Nephron (organoid): ENCODE measurements at regions not wholly inside any gene's neighbourhood (a gene's known extent, or its start where the extent isn't known, plus 50 kb on each side); places are given as distances from the start of the nearest gene placed in this dataset.
"Not testable (repeated sequence)": the region's sequence is repeated elsewhere in the genome, so short reads cannot be mapped to it uniquely, and the experiment has no call there.

Source experiments
- H3K27ac Mint-ChIP-seq, 3 experiments: 2 replicates each; pipeline ENCODE4 v1.8.0; 2020; ENCODE audit warnings: mixed read lengths in 3 of 3, mild to moderate bottlenecking in 2 of 3, moderate library complexity in 1 of 3
- H3K27me3 Mint-ChIP-seq: 2 replicates; pipeline ENCODE4 v1.8.0; 2021; ENCODE audit warnings: low read depth, mild to moderate bottlenecking, moderate library complexity, mixed read lengths
- H3K36me3 Mint-ChIP-seq: 2 replicates; pipeline ENCODE4 v1.8.0; 2020; ENCODE audit warnings: low read depth, mixed read lengths
- H3K4me1 Mint-ChIP-seq: 2 replicates; pipeline ENCODE4 v1.8.0; 2020; ENCODE audit warnings: mixed read lengths
- H3K4me3 Mint-ChIP-seq, 3 experiments: 2 replicates each; pipeline ENCODE4 v1.8.0; 2020; ENCODE audit warnings: mild to moderate bottlenecking in 3 of 3, mixed read lengths in 3 of 3, moderate library complexity in 2 of 3
- H3K9me3 Mint-ChIP-seq: 2 replicates; pipeline ENCODE4 v1.8.0; 2020; ENCODE audit warnings: mixed read lengths
- TF ChIP-seq, protein P1 (sequence below), 3 experiments: fragments of 200-600 bp; sonication (generic); IDR thresholded peaks; one replicate each; pipeline ENCODE4 v1.5.0; 2021; ENCODE audit warnings: antibody characterized with exemption in 3 of 3; ENCODE audit not compliant: unreplicated experiment in 3 of 3

GRCh38 chr11:89583580-89583979 lies 92.4 kb upstream of the NOX4 start:
- TF ChIP-seq, protein P1, sequence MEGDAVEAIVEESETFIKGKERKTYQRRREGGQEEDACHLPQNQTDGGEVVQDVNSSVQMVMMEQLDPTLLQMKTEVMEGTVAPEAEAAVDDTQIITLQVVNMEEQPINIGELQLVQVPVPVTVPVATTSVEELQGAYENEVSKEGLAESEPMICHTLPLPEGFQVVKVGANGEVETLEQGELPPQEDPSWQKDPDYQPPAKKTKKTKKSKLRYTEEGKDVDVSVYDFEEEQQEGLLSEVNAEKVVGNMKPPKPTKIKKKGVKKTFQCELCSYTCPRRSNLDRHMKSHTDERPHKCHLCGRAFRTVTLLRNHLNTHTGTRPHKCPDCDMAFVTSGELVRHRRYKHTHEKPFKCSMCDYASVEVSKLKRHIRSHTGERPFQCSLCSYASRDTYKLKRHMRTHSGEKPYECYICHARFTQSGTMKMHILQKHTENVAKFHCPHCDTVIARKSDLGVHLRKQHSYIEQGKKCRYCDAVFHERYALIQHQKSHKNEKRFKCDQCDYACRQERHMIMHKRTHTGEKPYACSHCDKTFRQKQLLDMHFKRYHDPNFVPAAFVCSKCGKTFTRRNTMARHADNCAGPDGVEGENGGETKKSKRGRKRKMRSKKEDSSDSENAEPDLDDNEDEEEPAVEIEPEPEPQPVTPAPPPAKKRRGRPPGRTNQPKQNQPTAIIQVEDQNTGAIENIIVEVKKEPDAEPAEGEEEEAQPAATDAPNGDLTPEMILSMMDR (IDR thresholded peaks at IDR 0.05; ENCODE audit: unreplicated experiment in 3 of 3) = no peak
- no peak overlapping the region for H3K4me3 Mint-ChIP-seq
- H3K27me3 Mint-ChIP-seq = no peaks in the 10 kb centered on the region
- H3K9me3 Mint-ChIP-seq = no peaks in the 10 kb centered on the region
- peak overlapping the region in 2 of 3 experiments; percentile 4 to 25 for H3K27ac Mint-ChIP-seq
- no peaks in the 10 kb centered on the region for H3K36me3 Mint-ChIP-seq
- no peaks in the 10 kb centered on the region for H3K4me1 Mint-ChIP-seq

- H3K36me3 Mint-ChIP-seq, H3K27me3 Mint-ChIP-seq, H3K4me1 Mint-ChIP-seq, H3K9me3 Mint-ChIP-seq, H3K4me3 Mint-ChIP-seq: not testable (repeated sequence)
- H3K27ac Mint-ChIP-seq = peak overlapping the region in 1 of 3 experiments; percentile 66
These were observed 93.9 kb upstream of the NOX4 start for GRCh38 chr11:89585046-89585445.

- H3K27ac Mint-ChIP-seq = peak overlapping the region in 1 of 3 experiments; percentile 66
- H3K27me3 Mint-ChIP-seq, H3K9me3 Mint-ChIP-seq, H3K4me1 Mint-ChIP-seq, H3K36me3 Mint-ChIP-seq, H3K4me3 Mint-ChIP-seq: not testable (repeated sequence)
These were observed 94.3 kb upstream of the NOX4 start for GRCh38 chr11:89585471-89585870.

DNA sequence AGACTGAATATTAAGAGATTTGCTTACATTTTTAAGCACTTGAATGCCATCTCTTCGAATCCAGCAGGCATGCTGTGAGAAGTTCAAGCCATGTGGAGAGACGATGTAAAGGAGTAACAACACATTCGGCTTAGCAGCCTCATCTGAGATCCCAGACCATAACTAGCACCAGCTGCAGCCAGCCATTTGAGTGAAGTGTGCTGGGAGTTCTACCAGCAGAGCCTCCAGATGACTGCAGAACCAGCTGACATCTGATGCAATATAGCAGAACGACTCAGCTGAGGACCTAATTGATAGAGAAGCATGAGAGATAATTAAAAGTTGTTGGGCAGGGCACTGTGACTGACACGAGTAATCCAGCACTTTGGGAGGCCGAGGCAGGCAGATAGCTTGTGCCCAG lies 98.2 kb upstream of the NOX4 start:
- H3K4me3 Mint-ChIP-seq, H3K36me3 Mint-ChIP-seq: not testable (repeated sequence)
- H3K27ac Mint-ChIP-seq = peak overlapping the region in 1 of 3 experiments; percentile 80

GRCh38 chr11:89590008-89590632 lies 98.9 kb upstream of the NOX4 start:
- not testable (repeated sequence) for H3K4me1 Mint-ChIP-seq, H3K36me3 Mint-ChIP-seq, H3K9me3 Mint-ChIP-seq, H3K27me3 Mint-ChIP-seq, H3K4me3 Mint-ChIP-seq, H3K27ac Mint-ChIP-seq

More for the DNA sequence above, 98.2 kb upstream of the NOX4 start:
- not testable (repeated sequence) for H3K27me3 Mint-ChIP-seq, H3K9me3 Mint-ChIP-seq, H3K4me1 Mint-ChIP-seq

- H3K27me3 Mint-ChIP-seq, H3K27ac Mint-ChIP-seq, H3K4me3 Mint-ChIP-seq, H3K4me1 Mint-ChIP-seq, H3K36me3 Mint-ChIP-seq: not testable (repeated sequence)
- H3K9me3 Mint-ChIP-seq = peaks cover 13% of the 10 kb centered on the region
These were observed 108.8 kb upstream of the TRIM77 start for GRCh38 chr11:89601263-89601662.

- Mint-ChIP-seq H3K4me1 (no peaks in the 10 kb centered on the region), H3K9me3 (peaks cover 13% of the 10 kb centered on the region), H3K27me3 (no peaks in the 10 kb centered on the region), H3K36me3 (no peaks in the 10 kb centered on the region), H3K27ac (no peak overlapping the region), H3K4me3 (no peak overlapping the region)
- TF ChIP-seq, protein P1 (IDR thresholded peaks at IDR 0.05; ENCODE audit: unreplicated experiment in 3 of 3) = no peak
These were observed 105.8 kb upstream of the TRIM77 start for GRCh38 chr11:89604281-89604680.

DNA sequence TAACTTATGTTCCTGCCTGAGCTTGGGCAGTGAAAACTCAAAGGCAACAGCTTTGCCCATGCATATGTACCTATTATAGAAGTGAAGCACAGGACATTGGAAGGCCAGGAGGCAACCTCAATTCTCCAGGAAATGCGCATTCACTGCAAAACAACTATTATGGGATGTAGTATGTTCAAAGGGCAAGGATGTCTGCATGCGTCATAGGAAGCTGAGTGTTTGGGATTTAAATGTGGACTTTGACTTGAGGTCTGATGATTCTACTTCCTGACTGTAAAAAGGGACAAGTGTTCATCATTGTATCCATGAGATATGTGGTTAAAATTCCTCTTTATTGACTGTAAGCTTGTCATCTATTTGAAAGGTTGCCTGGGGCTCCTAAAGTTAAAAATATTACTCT lies 103.3 kb upstream of the TRIM77 start:
- Mint-ChIP-seq H3K9me3 (peaks cover 11% of the 10 kb centered on the region), H3K27ac (peak overlapping the region in 1 of 3 experiments; percentile 31)
- H3K27me3 Mint-ChIP-seq, H3K4me3 Mint-ChIP-seq, H3K36me3 Mint-ChIP-seq, H3K4me1 Mint-ChIP-seq: not testable (repeated sequence)

GRCh38 chr11:89607497-89607896 lies 102.6 kb upstream of the TRIM77 start:
- not testable (repeated sequence) for H3K9me3 Mint-ChIP-seq, H3K4me3 Mint-ChIP-seq, H3K36me3 Mint-ChIP-seq, H3K27ac Mint-ChIP-seq, H3K4me1 Mint-ChIP-seq, H3K27me3 Mint-ChIP-seq
